T1000 (cell line): ENCODE measurements at regions not wholly inside any gene's neighbourhood (a gene's known extent, or its start where the extent isn't known, plus 50 kb on each side); places are given as distances from the start of the nearest gene placed in this dataset.

ENCODE experiments used
- DNase-seq: peaks from one replicate; lab custom pipeline; 2025; ENCODE audit warnings: mixed read lengths; lab: John Stamatoyannopoulos, UW

DNA sequence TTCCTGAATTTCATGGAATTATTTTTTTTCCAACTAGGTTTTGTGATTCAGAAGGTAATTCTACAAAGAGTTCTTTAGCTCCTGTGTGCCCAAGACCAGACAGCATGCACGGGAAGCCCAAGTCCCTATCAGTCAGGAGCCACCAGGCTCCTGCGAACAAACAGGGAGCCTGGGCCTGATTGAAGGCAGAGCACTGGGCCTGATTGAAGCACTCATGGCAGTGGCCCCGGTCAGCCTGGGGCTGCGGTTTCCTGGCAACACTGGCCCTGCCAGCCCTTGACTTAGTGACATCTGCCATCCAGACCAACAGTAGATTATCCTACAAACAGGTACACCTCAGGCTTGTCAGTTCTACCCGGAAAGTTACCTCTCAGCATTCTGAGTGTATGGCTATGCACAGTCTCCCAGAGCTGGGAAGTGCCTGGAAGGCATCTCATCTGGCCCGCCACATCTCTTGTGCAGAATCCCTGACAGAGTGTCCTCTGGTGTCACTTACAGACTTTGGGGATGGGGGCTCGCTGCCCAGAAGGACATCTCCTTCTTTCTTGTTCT lies 133.8 kb downstream of the VEGFA start:
- DNase-seq, result no peak

DNA sequence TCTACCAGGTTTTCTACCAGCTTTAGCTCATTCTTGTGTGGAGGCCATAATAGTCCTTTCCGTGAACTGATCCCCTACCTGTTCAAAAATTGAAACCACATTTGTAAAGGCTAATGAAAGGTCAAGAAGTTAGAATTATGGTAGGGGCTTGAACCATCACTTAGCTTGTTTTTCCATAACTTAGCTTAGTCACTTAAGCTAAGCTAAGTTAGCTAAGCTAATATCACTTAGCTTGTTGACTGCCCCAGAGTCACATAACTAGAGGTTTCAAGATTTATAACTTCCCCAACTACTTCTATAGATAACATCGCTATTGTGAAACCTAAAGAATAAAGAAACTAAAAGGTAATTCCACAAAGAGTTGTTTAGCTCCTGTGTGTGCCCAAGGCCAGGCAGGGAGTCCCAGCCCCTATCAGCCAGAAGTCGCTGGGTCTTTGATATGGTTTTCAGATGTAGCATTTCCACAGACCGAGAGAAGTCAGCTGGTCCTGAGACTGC lies 131.8 kb downstream of the VEGFA start:
- no peak for DNase-seq

DNA sequence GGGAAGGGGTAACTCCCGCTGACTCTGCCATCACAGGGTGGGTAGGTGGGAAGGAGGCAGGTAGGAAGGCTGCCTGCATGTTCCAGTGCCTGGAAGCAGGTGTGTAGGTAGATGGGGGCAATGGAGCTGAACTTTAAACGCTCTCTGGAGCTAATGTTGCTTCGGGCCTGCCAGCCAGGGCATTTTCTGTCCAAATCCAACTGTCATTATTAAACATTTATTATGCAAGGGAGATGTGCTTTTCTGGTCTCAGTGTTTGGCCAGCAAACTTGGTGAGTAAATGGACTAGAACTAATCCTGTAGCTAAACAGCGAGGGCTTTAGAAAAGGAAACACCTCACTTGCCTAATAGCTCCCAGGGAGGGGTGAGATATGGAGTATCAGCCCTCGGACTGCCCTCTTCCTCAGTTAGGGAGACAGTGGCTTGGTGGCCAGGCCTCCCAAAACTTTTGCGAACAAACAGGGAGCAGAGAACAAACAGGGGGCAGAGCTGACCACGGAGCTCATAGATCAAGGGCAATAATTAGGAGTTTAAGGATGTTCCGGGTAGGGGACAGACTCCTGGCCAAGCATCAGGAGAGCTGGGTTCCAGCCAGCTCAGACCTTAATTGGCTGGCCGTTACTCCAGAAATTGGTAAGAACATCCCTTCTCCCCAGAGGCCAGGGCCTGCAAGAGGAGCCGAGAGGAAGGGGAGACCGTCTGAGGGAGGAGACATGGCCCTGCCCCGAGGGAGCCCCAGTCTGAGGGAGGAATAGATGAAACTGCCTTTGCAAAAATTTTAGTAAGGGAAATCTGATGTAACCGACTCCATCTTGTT lies 131.1 kb downstream of the VEGFA start:
- DNase-seq, result no peak

DNA sequence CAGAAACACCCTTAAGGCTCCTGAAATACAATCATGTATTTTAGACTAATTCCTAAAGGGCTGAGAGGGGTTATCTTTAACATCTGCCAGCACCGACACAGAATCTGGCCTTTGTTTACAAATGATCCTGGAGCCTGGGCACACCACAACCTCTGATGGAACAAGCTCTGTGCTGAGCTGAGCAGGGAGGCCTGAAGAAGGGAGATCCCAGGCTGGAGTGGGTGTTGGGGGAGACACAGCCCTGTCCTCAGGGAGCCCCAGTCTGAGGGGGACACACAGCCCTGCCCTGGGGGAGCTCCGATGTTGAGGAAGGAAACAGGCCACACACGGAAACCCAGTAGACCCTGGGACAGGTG lies 130.5 kb downstream of the VEGFA start:
- DNase-seq, result no peak

DNA sequence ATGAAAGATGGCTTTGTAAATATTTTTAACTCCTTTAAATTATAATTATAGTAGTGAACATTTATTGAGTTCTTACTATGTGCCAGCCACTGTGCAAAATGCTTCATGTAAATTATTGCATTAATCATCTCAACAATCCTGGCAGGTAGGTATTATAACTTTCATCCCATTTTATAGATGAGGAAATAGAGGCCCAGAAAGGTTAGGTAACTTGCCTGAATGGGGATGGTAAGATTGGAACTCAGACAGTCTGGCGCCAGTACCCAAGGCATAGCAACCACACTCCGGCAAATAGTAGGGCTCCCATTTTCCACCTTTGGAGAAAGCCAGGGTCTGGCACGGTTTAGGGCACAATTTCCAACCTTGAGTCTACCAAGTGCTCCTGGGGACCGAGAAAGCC lies 129.8 kb downstream of the VEGFA start:
- no peak for DNase-seq

DNA sequence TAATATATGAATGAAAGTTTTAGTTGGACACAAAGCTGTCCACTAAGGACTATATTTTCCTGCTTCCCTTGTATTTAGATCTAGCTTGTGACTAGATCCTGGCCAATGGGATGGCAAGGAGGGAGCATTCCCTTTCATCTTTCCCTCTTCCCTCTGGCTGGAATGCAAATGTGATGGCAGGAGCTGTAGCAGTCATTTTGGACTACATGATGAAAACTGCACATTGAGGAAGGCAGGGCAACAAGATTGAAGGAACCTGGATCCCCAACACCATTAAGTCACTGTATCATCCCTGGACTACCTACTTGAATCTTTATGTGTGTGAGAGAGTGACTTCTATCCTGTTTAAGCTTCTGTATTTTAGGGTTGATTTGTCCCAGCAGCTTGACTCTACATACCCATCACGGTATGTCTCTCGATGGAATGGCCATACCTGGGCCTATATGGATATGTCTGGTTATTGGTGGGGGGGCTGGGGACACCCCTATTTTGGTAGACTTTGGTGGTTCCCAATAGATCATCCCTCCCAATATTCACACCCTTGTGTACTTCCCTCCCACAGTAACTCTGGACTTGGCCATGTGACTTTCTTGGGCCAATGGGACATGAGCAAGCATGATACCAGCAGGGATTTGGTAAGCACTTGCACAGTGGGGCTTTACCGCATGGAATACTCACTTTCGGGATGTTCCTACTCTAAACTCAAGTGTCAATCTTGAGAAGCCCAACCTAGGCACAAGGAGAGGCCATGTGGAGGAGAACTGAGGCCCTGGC lies 128.5 kb downstream of the VEGFA start:
- no peak for DNase-seq

DNA sequence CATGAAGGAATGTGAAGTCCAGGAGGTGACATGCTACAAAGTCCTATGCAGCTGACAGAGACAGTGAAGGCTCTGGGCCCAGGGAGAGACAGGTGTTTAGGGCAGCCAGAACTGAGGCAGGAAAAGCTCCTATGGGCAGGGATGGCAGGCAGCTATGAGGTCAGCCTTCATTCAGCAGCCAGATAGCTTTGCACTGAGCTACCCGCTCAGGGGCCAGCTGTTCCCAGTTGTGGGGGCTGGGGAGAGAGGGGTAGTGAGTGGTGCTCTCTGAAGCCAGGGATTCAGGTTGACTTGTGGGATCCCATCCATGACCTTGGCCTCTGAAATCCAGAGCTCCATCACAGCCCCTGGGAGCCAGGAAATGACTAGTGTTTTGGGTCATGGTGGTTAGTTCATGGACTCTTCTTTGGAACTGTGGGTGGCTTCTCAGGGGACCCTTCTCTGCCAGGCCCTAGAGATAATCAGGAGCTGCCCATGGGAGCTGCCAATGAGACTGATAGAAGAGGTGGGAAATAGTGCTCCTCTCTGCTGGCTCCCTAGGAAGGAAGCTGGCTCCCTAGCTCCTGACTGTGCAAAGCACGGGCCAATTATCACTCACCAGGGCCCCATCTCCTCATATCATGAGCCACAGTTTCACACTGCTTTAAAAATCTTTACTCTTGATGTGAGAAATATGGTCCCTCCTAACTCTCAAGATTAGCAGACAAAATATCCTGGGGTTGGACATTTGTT lies 127.7 kb downstream of the VEGFA start:
- no peak for DNase-seq

DNA sequence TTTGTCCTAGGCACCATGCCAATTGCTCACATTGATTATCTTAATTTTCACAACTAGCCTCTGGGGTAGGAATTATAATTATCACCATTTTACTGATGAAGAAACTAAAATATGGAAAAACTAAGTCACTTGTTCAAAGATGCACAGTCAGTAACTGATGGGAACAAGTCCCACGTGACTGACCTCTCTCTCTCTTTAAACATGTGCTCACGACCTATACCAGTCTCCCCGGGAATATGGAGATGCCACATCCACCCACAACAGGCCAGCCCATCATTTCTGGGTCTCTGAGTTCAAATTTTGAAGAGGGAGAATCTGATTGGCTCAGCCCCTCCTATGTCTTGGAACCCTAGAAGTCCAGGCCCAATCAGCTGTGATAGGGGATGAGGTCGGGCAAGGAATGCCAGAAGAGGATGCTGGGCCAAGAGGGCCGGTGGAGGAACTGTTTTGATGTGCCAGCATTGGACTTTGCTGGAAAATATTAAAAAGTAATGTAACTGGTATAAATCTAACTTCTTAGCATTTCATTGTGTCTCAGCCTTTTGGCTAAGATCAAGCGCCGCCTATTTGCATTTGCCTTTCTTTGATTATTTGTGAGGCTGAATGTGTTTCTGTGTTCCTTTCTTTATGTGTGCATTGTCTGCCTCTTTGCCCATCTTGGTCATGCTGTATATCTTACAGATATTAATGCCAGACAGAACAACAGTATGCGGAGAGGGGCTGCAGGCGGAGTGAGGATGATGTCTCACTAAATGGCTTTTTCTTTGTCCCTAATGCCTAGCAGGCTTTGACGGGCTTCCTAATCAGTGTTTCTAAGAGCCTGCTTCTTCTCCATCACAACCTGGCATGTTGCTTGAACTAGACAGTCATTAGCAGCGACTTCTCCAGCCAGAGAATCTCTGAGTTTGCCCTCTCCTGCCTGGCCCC lies 126.6 kb downstream of the VEGFA start:
- DNase-seq, result no peak

DNA sequence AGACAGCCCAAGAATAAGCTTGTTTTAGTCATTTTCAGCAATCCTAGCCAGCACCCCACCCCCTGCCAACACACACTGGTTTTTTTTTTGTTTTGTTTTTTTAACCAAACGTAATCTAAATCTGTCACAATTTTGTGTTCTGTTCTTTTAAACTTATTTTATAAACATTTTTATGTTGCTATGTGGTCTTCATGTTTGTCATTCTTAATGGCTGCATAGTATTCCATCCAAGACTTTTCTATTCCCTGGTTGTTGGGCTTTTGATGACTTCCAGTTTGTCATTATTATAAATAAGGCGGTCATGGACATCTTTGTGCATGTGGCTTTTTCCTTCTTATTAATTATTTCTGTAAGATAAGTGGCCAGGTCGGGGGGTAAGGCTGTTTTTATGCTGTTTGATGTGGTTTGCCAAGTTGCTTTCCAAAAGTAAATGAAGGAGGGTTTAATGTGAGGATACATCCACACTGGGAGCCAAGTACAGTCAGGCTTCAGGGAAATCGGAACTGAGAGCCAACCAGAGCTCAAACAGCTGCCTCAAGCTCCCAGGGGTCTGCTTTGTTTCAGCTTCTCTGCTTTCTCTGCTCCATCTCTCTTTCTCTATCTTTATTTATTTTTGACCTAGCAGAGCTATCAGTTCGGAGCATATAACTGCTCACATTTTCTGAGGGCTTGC lies 125.8 kb downstream of the VEGFA start:
- no peak for DNase-seq

DNA sequence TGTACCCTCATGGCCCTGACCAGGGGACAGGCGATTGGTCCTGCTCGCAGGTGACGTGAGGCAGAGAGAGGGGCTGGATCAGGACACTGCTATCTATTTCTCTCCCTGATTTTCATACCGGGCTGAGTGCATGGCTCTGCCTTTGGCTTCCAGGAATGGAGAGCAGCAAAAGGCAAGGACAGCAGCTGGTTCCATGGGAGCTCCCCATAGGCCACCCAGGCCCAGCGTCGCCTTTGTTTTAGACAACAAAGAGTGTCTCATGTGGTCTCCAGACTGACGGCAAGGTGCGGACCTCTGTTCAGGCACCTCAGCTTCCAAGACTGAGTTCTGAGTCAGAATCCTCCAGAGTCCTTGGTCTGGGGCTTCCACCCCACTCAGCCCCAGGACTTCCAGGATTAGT lies 123.1 kb downstream of the VEGFA start:
- DNase-seq, result no peak

DNA sequence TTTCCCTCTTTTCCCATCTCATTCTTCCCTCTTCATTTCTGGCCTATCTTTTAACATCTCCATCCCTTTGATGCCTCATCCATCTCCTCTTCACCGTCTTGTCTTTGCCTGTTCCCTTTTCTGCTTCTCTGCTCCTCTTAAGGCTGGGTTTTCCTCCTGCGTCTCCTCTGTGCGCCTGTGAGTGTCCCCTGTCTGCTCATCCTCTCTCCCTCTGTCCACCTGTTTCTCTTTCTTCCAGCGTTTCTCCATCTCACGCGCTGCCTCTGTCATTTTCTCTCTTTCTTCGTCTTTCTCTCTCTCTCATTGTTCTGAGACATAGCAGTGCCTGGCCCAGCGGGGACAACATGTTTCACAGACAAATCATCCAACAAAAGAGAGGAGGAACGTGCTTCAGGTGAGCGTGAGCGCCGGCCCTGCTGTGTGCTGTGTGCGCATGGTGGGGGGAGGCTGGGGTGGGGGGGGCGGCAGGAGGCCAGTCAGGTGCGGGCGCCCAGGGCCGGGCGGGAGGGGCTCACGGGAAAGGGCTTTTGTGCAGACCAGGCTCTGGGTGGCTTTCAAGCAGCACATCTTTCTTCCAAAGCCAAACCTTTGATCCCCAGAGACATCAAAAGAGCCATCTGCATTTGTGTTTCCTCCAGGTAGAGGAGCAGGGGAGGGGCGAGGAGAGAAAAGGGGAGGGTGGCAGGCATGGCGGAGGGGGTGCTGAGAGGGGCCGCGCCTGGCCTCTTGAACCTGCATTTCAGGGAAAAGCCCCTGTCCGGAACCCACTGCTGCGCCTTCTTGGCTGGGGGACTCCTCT lies 121.3 kb downstream of the VEGFA start:
- no peak for DNase-seq

DNA sequence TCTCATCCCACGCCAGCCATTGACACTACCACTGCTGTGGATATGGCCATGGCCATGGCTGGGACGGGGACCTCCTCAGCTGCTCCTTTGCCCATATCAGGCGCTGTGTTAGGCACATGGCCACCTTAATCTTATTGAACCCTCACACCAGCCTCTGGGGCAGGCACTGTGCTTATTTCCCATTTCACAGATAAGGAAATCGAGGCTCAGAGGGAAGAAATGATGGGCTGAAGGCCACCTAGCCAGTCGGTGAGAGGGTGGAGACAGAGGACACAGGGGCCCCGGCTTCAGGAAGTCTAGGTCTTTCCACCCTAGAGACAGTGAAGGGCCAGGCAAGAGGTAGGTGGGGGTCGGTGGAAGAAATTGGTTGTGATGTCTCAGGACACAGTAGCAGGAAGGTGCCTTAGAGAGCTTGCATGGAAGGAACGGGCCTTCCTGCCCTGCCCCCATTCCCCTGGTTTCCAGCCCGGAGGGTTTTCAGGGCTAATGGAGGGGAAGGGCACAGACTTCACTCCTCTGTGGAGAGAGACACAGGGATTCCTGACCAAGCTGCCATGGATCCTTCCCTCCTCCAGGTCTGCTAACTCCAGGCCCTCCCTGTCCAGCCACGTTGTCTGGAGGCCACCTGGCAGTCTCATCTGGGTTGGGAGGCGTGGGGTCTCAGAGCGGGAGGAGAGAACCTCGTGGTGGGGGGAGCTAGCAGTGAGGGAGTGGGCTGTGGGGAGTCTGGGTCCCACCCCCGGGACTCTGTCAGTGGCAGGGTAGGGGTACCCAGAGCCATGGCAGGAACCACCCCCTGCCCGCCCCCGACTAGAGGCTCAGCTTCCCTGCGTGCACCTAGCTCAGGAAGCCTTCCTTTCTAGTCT lies 120.4 kb downstream of the VEGFA start:
- DNase-seq, result no peak

DNA sequence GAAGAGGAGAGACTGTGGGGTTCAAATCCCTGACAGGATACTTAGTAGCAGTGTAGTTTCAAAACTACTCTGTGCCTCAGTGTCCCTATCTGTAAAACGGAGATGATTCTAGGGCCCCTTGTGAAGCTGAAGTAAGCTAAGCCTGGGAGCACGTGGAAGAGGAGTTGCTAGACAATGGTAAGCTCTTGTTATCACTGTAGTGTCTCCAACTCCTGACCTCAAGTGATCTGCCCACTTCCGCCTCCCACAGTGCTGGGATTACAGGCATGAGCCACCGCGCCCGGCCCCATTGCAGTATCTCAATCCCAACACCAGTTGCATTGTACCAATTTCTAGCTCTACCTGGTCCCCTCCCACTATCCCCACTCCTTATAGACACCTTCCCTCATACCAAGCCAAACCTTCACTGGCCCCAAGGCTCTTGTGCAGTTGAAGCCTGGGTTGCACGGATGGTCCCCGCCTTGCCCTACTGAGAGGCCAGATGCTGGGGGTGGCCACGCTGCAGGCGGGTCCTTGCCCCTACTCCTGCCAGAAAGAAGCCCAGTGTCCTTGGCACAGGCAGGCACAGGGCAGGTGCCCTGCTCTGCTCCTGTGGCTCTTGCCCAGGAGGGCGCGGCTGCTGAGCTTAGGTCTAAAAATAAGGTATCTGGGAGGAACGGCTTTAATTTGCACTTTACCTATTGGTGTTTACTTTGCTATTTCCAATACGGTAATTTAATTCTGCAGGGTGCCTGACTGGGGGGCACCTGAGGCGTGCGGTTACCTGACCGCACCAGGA lies 118.1 kb downstream of the VEGFA start:
- no peak for DNase-seq

DNA sequence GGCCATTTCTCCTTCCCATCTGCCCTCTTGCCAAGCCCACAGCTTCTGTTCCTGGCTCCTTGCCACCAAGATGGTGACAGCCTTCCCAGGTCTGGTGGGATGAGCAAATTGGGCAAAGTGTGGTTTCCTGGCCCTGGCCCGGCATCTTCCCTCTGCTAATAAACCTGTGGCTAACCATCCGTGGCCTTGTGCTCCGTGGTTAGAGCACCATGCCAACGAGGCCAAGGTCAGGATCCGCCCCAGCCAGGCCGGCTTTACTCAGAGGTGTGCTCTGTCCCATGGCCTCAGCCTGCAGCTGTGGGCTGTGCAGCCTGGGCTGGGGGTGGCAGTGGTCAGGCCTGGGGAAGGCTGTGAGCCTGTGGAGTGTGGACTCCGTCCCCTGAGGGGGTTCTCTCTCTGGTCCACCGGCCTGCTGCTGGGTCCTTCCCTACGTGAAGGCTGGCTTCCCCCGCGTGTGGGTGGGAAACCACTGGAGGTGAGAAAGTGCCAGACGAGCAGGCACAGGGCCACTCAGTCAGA lies 117.4 kb downstream of the VEGFA start:
- no peak for DNase-seq

DNA sequence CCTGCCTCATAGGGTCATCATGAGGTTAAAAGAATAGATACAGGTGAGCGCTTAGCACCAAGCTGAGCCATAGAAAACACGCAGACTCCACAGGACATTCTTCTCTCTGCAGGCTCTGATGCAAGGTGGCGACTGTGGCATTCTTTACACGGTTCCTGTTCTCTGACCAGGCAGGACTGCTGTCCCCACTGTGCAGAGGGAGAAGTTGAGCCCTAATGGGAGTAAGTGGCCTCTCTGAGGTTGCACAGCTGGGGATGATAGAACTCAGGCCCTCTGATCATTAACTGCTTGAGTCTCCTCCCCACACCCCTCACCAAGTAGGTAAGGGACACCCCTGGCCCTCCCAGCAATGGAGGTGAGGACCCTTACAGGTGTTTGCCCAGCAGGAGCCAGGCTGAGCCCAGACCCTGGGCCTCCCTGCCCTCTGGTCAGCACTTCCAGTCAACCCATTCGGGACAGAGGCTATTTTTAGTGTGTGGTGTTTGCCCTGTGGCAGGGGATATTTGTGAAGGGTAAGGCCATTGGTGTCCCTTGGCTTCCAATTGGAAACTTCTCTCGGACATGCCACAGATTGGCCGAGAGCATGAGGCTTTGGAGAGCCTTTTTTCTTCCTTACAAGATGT lies 116.8 kb downstream of the VEGFA start:
- no peak for DNase-seq

DNA sequence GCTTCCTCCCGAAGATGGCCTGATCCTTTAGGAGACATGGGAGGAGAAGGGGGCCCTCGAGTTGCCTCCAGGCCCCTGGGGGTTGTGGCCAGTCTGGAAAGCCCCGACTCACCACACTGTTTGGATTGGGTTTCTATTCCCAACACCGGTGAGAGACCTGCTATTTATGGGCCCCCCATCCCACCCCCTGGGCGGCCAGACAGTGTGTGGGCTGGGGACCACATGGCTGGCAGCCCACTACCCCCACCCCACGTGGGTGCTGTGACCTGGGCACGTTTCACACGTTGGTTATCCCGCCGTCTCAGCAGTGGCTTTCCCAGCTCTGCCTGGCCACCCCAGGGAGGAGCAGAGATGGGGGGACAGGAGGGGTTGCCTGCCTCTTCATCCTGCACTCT lies 116.1 kb downstream of the VEGFA start:
- no peak for DNase-seq

DNA sequence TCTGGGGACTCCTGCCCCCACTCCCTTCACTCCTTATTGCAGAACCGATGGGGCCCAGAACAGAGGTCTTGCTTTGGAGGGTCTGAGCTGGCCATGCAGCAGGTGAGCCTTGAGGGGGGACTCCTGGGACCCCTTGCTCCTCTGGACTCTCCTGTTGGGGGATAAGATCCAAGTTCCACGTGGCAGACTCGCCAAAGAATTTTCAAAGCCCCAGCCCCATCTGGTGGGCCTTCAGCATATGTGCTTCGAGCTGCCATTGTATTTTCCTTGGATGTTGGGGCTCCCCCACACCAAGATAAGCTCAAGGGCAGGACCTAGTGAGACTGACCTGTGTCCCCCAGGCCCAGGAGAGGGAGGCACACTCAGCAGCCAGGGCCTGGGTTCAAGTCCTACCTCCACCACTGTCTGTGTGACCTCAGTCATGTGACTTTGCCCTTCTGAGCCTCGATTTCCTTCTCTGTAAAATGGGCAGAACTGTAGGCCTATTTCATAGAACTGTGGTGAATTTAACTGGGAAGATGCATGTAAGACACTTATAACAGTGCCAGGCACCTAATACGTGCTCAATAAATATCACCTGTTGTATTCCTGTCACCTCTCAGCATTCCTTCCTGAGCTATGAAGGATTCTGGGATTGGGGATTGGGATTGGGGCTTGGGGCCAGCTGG lies 115.5 kb downstream of the VEGFA start:
- DNase-seq, result no peak
